Type B pancreatic cell (in vitro differentiated cells): ENCODE measurements at regions not wholly inside any gene's neighbourhood (a gene's known extent, or its start where the extent isn't known, plus 50 kb on each side); places are given as distances from the start of the nearest gene placed in this dataset.
"Not testable (repeated sequence)": the region's sequence is repeated elsewhere in the genome, so short reads cannot be mapped to it uniquely, and the experiment has no call there.

Experiments
- DNase-seq: peaks from one replicate; pipeline ENCODE4 v3.0.0; 2021; ENCODE audit warnings: mixed read lengths; ENCODE audit not compliant: unreplicated experiment; ENCODE audit errors: extremely low spot score
- H3K27ac Mint-ChIP-seq: 2 replicates; pipeline ENCODE4 v1.8.0; 2021; ENCODE audit warnings: mild to moderate bottlenecking, mixed read lengths
- H3K27me3 Mint-ChIP-seq: 2 replicates; pipeline ENCODE4 v1.8.0; 2021; ENCODE audit warnings: mixed read lengths
- H3K36me3 Mint-ChIP-seq: 2 replicates; pipeline ENCODE4 v1.8.0; 2021; ENCODE audit warnings: mixed read lengths
- H3K4me1 Mint-ChIP-seq: one replicate; pipeline ENCODE4 v1.8.0; 2021; ENCODE audit warnings: mixed read lengths; ENCODE audit not compliant: unreplicated experiment
- H3K4me3 Mint-ChIP-seq: 2 replicates; pipeline ENCODE4 v1.8.0; 2021; ENCODE audit warnings: mild to moderate bottlenecking, mixed read lengths
- H3K9me3 Mint-ChIP-seq: 2 replicates; pipeline ENCODE4 v1.8.0; 2021; ENCODE audit warnings: mixed read lengths
- CTCF ChIP-seq: fragments of 200-600 bp; sonication (generic); conservative IDR thresholded peaks from 2 replicates; pipeline ENCODE4 v1.5.0; 2021; ENCODE audit warnings: antibody characterized with exemption, mild to moderate bottlenecking

GRCh38 chr6:100202417-100203194 is 208.6 kb upstream of the MCHR2 start:
- no peak for TF ChIP-seq CTCF
- DNase-seq = no peak
- Mint-ChIP-seq H3K27me3 (no peaks in the 10 kb centered on the region), H3K9me3 (peaks cover 10% of the 10 kb centered on the region), H3K4me3 (no peak overlapping the region), H3K27ac (no peak overlapping the region), H3K36me3 (no peaks in the 10 kb centered on the region), H3K4me1 (no peaks in the 10 kb centered on the region)

GRCh38 chr6:100196214-100196982 is 202.4 kb upstream of the MCHR2 start:
- H3K27ac Mint-ChIP-seq = not testable (repeated sequence)

GRCh38 chr6:100195244-100195643 is 201.2 kb upstream of the MCHR2 start:
- H3K36me3 Mint-ChIP-seq, H3K27me3 Mint-ChIP-seq, H3K27ac Mint-ChIP-seq, DNase-seq, H3K9me3 Mint-ChIP-seq, H3K4me3 Mint-ChIP-seq, H3K4me1 Mint-ChIP-seq: not testable (repeated sequence)

More at GRCh38 chr6:100196214-100196982, 202.4 kb upstream of the MCHR2 start:
- not testable (repeated sequence) for H3K36me3 Mint-ChIP-seq, DNase-seq, H3K9me3 Mint-ChIP-seq, H3K4me1 Mint-ChIP-seq, H3K27me3 Mint-ChIP-seq
- H3K4me3 Mint-ChIP-seq = peak overlapping the region; percentile 51

- no peaks in the 10 kb centered on the region for H3K27me3 Mint-ChIP-seq
- no peak overlapping the region for H3K27ac Mint-ChIP-seq
- no peaks in the 10 kb centered on the region for H3K36me3 Mint-ChIP-seq
- no peak for TF ChIP-seq CTCF
- no peak for DNase-seq
- H3K4me3 Mint-ChIP-seq = no peak overlapping the region
- H3K9me3 Mint-ChIP-seq = no peaks in the 10 kb centered on the region
- H3K4me1 Mint-ChIP-seq = peaks cover 4% of the 10 kb centered on the region
Observed at GRCh38 chr6:100194535-100194934, 200.5 kb upstream of the MCHR2 start.

GRCh38 chr6:100188754-100189153 is 194.7 kb upstream of the MCHR2 start:
- Mint-ChIP-seq H3K4me3 (no peak overlapping the region), H3K9me3 (no peaks in the 10 kb centered on the region), H3K4me1 (no peaks in the 10 kb centered on the region)

GRCh38 chr6:100186552-100186951 is 192.5 kb upstream of the MCHR2 start:
- Mint-ChIP-seq H3K9me3 (no peaks in the 10 kb centered on the region), H3K4me1 (no peaks in the 10 kb centered on the region), H3K27ac (no peak overlapping the region), H3K27me3 (peaks cover 11% of the 10 kb centered on the region), H3K4me3 (no peak overlapping the region), H3K36me3 (no peaks in the 10 kb centered on the region)
- no peak for DNase-seq
- TF ChIP-seq CTCF = no peak

More at GRCh38 chr6:100188754-100189153, 194.7 kb upstream of the MCHR2 start:
- Mint-ChIP-seq H3K27me3 (peaks cover 9% of the 10 kb centered on the region), H3K27ac (no peak overlapping the region), H3K36me3 (no peaks in the 10 kb centered on the region)
- TF ChIP-seq CTCF = no peak
- no peak for DNase-seq
